HL-60 (cell line): ENCODE measurements at regions not wholly inside any gene's neighbourhood (a gene's known extent, or its start where the extent isn't known, plus 50 kb on each side); places are given as distances from the start of the nearest gene placed in this dataset.

ENCODE experiments used
- DNase-seq, 2 experiments: peaks; one replicate each; pipeline ENCODE4 v3.0.0-alpha.2; 2010 to 2020; ENCODE audit warnings: low read depth in 1 of 2, low spot score in 1 of 2
- H3K27ac ChIP-seq: fragments of 250-450 bp; sonication (Bioruptor Pico); replicated peaks from 2 replicates; pipeline ENCODE4 v1.5.1; 2020; ENCODE audit warnings: mild to moderate bottlenecking, moderate library complexity
- H3K27me3 ChIP-seq: fragments of 250-450 bp; sonication (Bioruptor Pico); 2 replicates; pipeline ENCODE4 v1.5.1; 2021; ENCODE audit warnings: mild to moderate bottlenecking, moderate library complexity; ENCODE audit not compliant: insufficient read depth, poor library complexity, severe bottlenecking
- H3K4me3 ChIP-seq: replicated peaks from 2 replicates; pipeline ENCODE4 v1.5.1; 2011; ENCODE audit warnings: mild to moderate bottlenecking, control low read depth, low read length; ENCODE audit not compliant: insufficient read depth
- GABPA ChIP-seq: IDR thresholded peaks from 2 replicates; pipeline ENCODE4 v1.6.1; 2012; ENCODE audit warnings: low read depth
- POLR2AphosphoS5 ChIP-seq: IDR thresholded peaks from 2 replicates; pipeline ENCODE4 v1.6.1; 2012; ENCODE audit warnings: low read depth
- SPI1 ChIP-seq: IDR thresholded peaks from 2 replicates; pipeline ENCODE4 v1.6.1; 2012; ENCODE audit warnings: low read depth, mild to moderate bottlenecking, borderline replicate concordance
- TF ChIP-seq, protein P1 (sequence below): IDR thresholded peaks from one replicate; pipeline ENCODE4 v1.5.1; 2011; ENCODE audit warnings: low read length, control low read depth, inconsistent platforms; ENCODE audit not compliant: insufficient read depth
- TF ChIP-seq, protein P2 (sequence below): IDR thresholded peaks from 2 replicates; pipeline ENCODE4 v1.6.1; 2012; ENCODE audit warnings: low read depth; ENCODE audit not compliant: insufficient replicate concordance

DNA sequence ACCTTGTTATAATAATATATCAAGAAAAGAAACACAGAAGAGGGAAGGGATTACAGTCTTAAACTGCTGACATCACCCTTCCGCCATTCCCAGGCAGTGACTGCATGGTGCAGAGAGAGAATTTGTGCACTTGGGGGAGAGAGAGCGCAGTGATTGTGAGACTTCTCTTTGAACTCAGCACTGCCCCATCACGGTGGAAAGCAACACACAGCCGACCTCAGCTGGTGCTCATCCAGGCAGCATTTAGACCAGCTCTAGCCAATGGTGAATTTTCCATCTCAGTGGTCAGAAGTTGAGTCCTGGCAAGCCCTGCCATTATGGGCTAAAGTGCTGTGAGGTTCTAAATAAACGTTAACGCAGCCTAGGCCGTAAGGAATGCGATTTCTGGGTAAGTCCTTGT is 1681.5 kb downstream of the EFNB2 start:
- DNase-seq = no peak
- Histone ChIP-seq H3K27ac (no peak overlapping the region), H3K27me3 (no peaks in the 10 kb centered on the region), H3K4me3 (no peak overlapping the region)
- TF ChIP-seq, protein P1, sequence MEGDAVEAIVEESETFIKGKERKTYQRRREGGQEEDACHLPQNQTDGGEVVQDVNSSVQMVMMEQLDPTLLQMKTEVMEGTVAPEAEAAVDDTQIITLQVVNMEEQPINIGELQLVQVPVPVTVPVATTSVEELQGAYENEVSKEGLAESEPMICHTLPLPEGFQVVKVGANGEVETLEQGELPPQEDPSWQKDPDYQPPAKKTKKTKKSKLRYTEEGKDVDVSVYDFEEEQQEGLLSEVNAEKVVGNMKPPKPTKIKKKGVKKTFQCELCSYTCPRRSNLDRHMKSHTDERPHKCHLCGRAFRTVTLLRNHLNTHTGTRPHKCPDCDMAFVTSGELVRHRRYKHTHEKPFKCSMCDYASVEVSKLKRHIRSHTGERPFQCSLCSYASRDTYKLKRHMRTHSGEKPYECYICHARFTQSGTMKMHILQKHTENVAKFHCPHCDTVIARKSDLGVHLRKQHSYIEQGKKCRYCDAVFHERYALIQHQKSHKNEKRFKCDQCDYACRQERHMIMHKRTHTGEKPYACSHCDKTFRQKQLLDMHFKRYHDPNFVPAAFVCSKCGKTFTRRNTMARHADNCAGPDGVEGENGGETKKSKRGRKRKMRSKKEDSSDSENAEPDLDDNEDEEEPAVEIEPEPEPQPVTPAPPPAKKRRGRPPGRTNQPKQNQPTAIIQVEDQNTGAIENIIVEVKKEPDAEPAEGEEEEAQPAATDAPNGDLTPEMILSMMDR = no peak
- TF ChIP-seq, protein P2, sequence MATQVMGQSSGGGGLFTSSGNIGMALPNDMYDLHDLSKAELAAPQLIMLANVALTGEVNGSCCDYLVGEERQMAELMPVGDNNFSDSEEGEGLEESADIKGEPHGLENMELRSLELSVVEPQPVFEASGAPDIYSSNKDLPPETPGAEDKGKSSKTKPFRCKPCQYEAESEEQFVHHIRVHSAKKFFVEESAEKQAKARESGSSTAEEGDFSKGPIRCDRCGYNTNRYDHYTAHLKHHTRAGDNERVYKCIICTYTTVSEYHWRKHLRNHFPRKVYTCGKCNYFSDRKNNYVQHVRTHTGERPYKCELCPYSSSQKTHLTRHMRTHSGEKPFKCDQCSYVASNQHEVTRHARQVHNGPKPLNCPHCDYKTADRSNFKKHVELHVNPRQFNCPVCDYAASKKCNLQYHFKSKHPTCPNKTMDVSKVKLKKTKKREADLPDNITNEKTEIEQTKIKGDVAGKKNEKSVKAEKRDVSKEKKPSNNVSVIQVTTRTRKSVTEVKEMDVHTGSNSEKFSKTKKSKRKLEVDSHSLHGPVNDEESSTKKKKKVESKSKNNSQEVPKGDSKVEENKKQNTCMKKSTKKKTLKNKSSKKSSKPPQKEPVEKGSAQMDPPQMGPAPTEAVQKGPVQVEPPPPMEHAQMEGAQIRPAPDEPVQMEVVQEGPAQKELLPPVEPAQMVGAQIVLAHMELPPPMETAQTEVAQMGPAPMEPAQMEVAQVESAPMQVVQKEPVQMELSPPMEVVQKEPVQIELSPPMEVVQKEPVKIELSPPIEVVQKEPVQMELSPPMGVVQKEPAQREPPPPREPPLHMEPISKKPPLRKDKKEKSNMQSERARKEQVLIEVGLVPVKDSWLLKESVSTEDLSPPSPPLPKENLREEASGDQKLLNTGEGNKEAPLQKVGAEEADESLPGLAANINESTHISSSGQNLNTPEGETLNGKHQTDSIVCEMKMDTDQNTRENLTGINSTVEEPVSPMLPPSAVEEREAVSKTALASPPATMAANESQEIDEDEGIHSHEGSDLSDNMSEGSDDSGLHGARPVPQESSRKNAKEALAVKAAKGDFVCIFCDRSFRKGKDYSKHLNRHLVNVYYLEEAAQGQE = no peak
- no peak for TF ChIP-seq POLR2AphosphoS5
- no peak for TF ChIP-seq SPI1

DNA sequence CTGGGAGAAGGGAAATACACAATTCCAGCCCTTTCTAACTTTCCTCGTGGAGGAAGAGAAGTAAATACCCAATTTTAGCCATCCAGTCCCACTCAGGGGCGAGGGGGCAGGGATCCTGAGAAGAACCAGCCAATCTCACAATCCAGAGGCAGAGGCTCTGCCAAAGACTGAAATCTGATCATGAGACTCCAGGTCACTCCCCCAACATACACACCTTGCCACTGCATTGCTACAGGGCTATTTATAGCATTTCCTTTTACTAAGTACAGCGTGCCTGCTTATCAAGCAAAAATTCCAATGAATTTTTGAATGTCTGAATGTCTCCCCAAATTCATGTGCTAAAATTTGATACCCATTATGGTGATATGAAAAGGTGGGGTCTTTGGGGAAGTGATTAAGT is 1687.5 kb downstream of the EFNB2 start:
- Histone ChIP-seq H3K4me3 (no peak overlapping the region), H3K27ac (no peak overlapping the region), H3K27me3 (no peaks in the 10 kb centered on the region)
- TF ChIP-seq, protein P1 = no peak
- TF ChIP-seq POLR2AphosphoS5 (no peak), SPI1 (no peak), GABPA (no peak)
- TF ChIP-seq, protein P2 = no peak
- no peak for DNase-seq

DNA sequence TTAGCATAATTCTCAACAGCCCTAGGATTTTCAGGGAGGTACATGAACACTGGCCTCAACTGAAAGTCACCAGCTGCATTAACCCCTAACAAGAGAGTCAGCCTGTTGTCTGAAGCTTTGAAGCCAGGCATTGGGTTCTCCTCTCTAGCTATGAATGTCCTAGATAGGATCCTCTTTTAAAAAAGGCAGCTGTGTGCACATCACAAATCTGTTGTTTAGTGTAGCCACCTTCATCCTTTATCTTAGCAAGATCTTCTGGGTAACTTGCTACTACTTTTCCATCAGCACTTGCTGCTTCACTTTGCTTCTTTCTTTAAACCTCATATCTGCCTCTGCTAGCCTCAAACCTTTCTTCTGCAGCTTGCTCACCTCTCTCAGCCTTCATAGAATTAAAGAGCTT is 1692.1 kb downstream of the EFNB2 start:
- Histone ChIP-seq H3K27me3 (no peaks in the 10 kb centered on the region), H3K4me3 (no peak overlapping the region), H3K27ac (no peak overlapping the region)
- TF ChIP-seq, protein P1 = no peak
- TF ChIP-seq, protein P2 = no peak
- no peak for TF ChIP-seq POLR2AphosphoS5
- TF ChIP-seq GABPA = no peak
- TF ChIP-seq SPI1 = no peak
- DNase-seq = no peak
